B cell (primary cell): ENCODE measurements at regions not wholly inside any gene's neighbourhood (a gene's known extent, or its start where the extent isn't known, plus 50 kb on each side); places are given as distances from the start of the nearest gene placed in this dataset.

ENCODE experiments used
- ATAC-seq: fragments of 200-7000 bp; cut with Tn5 transposase; one replicate; pipeline ENCODE4 v1.10.0; 2021; ENCODE audit warnings: low read depth, mild to moderate bottlenecking, moderate number of reproducible peaks, moderate library complexity
- CTCF ChIA-PET: fragments of 350-600 bp; sonication (Branson Sonifier 250); formaldehyde crosslinking; loops from one replicate; lab custom pipeline; 2021; ENCODE audit warnings: antibody characterized with exemption, inconsistent platforms; lab: Charles Lee
- POLR2A ChIA-PET: fragments of 350-600 bp; sonication (Branson Sonifier 250); formaldehyde crosslinking; loops from one replicate; lab custom pipeline; 2021; ENCODE audit warnings: antibody characterized with exemption; lab: Charles Lee
- DNase-seq: peaks from one replicate; pipeline ENCODE4 v3.0.0; 2013
- H2AFZ ChIP-seq: 2 replicates; pipeline ENCODE4 v1.6.1; 2012; ENCODE audit warnings: mild to moderate bottlenecking, low read depth, low read length; ENCODE audit not compliant: insufficient read depth, poor library complexity, severe bottlenecking
- H3K27ac ChIP-seq, 2 donors: 1 replicate in 1 of 2; 2 replicates in 1 of 2; pipeline ENCODE4 v1.5.1; 2012 to 2013; ENCODE audit warnings: low read length in 2 of 2, mild to moderate bottlenecking in 2 of 2, moderate library complexity in 1 of 2
- H3K27me3 ChIP-seq, 4 experiments: fragments of 200-600 bp in 1 of 4; sonication (generic) in 1 of 4; replicated peaks in 1 of 4; 1 replicate in 2 of 4; 2 replicates in 2 of 4; pipeline versions ENCODE4 v1.6.1 to v1.7.0; 2013 to 2016; ENCODE audit warnings: low read length in 3 of 4, mild to moderate bottlenecking in 2 of 4, mixed read lengths in 1 of 4, moderate library complexity in 1 of 4; ENCODE audit not compliant: insufficient read depth in 4 of 4, control insufficient read depth in 3 of 4; ENCODE audit errors: control extremely low read depth in 1 of 4
- H3K36me3 ChIP-seq, 2 experiments: replicated peaks in 1 of 2; 1 replicate in 1 of 2; 2 replicates in 1 of 2; pipeline versions ENCODE4 v1.6.1 to v1.7.1; 2013; ENCODE audit warnings: low read length in 1 of 2; ENCODE audit not compliant: insufficient read depth in 2 of 2, control insufficient read depth in 1 of 2; ENCODE audit errors: control extremely low read depth in 1 of 2, extremely low read depth in 1 of 2
- H3K4me1 ChIP-seq, 2 donors: fragments of 200-600 bp in 1 of 2; sonication (generic) in 1 of 2; 1 replicate in 1 of 2; 2 replicates in 1 of 2; pipeline versions ENCODE4 v1.5.1 to v1.6.1; 2013 to 2017; ENCODE audit warnings: low read length in 2 of 2; ENCODE audit not compliant: control insufficient read depth in 2 of 2, insufficient read depth in 2 of 2
- H3K4me2 ChIP-seq: replicated peaks from 2 replicates; pipeline ENCODE3; 2012; ENCODE audit warnings: mild to moderate bottlenecking, low read depth, low read length; ENCODE audit not compliant: poor library complexity, severe bottlenecking
- H3K4me3 ChIP-seq, 5 experiments: fragments of 200-600 bp in 1 of 5; sonication (generic) in 1 of 5; 1 replicate in 3 of 5; 2 replicates in 2 of 5; pipeline versions ENCODE4 v1.5.1 to v1.7.0; 2011 to 2016; ENCODE audit warnings: low read length in 4 of 5, mild to moderate bottlenecking in 4 of 5, low read depth in 2 of 5, control low read depth in 1 of 5, moderate library complexity in 1 of 5; ENCODE audit not compliant: insufficient read depth in 1 of 5; ENCODE audit errors: control extremely low read depth in 1 of 5, extremely low read depth in 1 of 5
- H3K79me2 ChIP-seq: fragments of 200-600 bp; sonication (generic); one replicate; pipeline ENCODE4 v1.6.0; 2016; ENCODE audit warnings: low read length; ENCODE audit not compliant: control insufficient read depth, insufficient read depth
- H3K9ac ChIP-seq: fragments of 200-600 bp; sonication (generic); 2 replicates; pipeline ENCODE4 v1.6.1; 2017; ENCODE audit warnings: mild to moderate bottlenecking, low read length, moderate library complexity
- H3K9me3 ChIP-seq, 3 donors: one replicate each; pipeline versions ENCODE4 v1.6.1 to v1.7.1; 2013; ENCODE audit warnings: low read length in 2 of 3; ENCODE audit not compliant: control insufficient read depth in 2 of 3, insufficient read depth in 1 of 3; ENCODE audit errors: control extremely low read depth in 1 of 3
- H4K20me1 ChIP-seq: 2 replicates; pipeline ENCODE4 v1.6.0; 2012; ENCODE audit warnings: mild to moderate bottlenecking, low read length; ENCODE audit not compliant: insufficient read depth, control insufficient read depth, poor library complexity, severe bottlenecking
- H3K27ac Mint-ChIP-seq: one replicate; pipeline ENCODE4 v1.8.0; 2021; ENCODE audit warnings: mixed read lengths
- H3K27me3 Mint-ChIP-seq: one replicate; pipeline ENCODE4 v1.8.0; 2021; ENCODE audit warnings: mixed read lengths
- H3K4me1 Mint-ChIP-seq: one replicate; pipeline ENCODE4 v1.8.0; 2021; ENCODE audit warnings: mixed read lengths
- H3K4me3 Mint-ChIP-seq: one replicate; pipeline ENCODE4 v1.8.0; 2021; ENCODE audit warnings: mixed read lengths
- H3K9me3 Mint-ChIP-seq: one replicate; pipeline ENCODE4 v1.8.0; 2022; ENCODE audit warnings: mixed read lengths; ENCODE audit not compliant: insufficient read depth
- CTCF ChIP-seq: fragments of 200-600 bp; IDR thresholded peaks from one replicate; pipeline ENCODE4 v1.8.0; 2022; ENCODE audit warnings: antibody characterized with exemption, mild to moderate bottlenecking
- EZH2 ChIP-seq: IDR thresholded peaks from 2 replicates; pipeline ENCODE4 v1.6.1; 2012; ENCODE audit warnings: borderline replicate concordance, low read depth, mild to moderate bottlenecking, moderate library complexity, low read length; ENCODE audit not compliant: insufficient read depth, poor library complexity, severe bottlenecking
- WGBS: methylation state at CpG from one replicate; pipeline ENCODE4 v1.1.5; 2013; ENCODE audit warnings: missing lambda C conversion rate; ENCODE audit not compliant: insufficient coverage; 5-methylcytosine and 5-hydroxymethylcytosine counted together
- intact Hi-C: fragments of 100-400 bp; cut with micrococcal nuclease; formaldehyde crosslinking; loops from one replicate; pipeline ENCODE4 v1.10.0; 2022

- H3K9me3 ChIP-seq, result no peaks in the 10 kb centered on the region
- H3K36me3 ChIP-seq, result no peaks in the 10 kb centered on the region
- H3K27ac ChIP-seq, result no peak overlapping the region
- DNase-seq, result no peak
- ATAC-seq, result no peak
- intact Hi-C loops, result no loop called here
- no peaks in the 10 kb centered on the region for H3K4me1 ChIP-seq
- H3K4me1 Mint-ChIP-seq, result no peaks in the 10 kb centered on the region
- H3K4me3 ChIP-seq, result no peak overlapping the region
- H3K79me2 ChIP-seq, result no peaks in the 10 kb centered on the region
- H2AFZ ChIP-seq, result no peak overlapping the region
- H4K20me1 ChIP-seq, result no peaks in the 10 kb centered on the region
- H3K27me3 Mint-ChIP-seq, result peaks cover 18% of the 10 kb centered on the region
- 100% methylated on average over 4 of the region's 4 CpGs for WGBS
- H3K4me3 Mint-ChIP-seq, result no peak overlapping the region
- no peaks in the 10 kb centered on the region for H3K9me3 Mint-ChIP-seq
- no peak for TF ChIP-seq EZH2
- no peak for TF ChIP-seq CTCF
- H3K4me2 ChIP-seq, result no peak overlapping the region
- H3K9ac ChIP-seq, result no peak overlapping the region
- peaks cover 0 to 6% (median 0%) of the 10 kb centered on the region in 4 experiments for H3K27me3 ChIP-seq
- CTCF ChIA-PET, result no interaction called here
- no peak overlapping the region for H3K27ac Mint-ChIP-seq
- POLR2A ChIA-PET, result no interaction called here
These were observed 386.7 kb upstream of the CCDC196 start for GRCh38 chr14:66099451-66099850.

- no peak overlapping the region for H2AFZ ChIP-seq
- peaks cover 0 to 6% (median 0%) of the 10 kb centered on the region in 4 experiments for H3K27me3 ChIP-seq
- H3K9me3 ChIP-seq, result no peaks in the 10 kb centered on the region
- H3K79me2 ChIP-seq, result no peaks in the 10 kb centered on the region
- no peaks in the 10 kb centered on the region for H3K9me3 Mint-ChIP-seq
- no peak overlapping the region for H3K4me2 ChIP-seq
- no CpG with 5 or more reads among the region's 1 CpG for WGBS
- peaks cover 18% of the 10 kb centered on the region for H3K27me3 Mint-ChIP-seq
- TF ChIP-seq EZH2 (no peak), CTCF (no peak)
- no peak overlapping the region for H3K4me3 ChIP-seq
- no peak overlapping the region for H3K4me3 Mint-ChIP-seq
- H3K36me3 ChIP-seq, result no peaks in the 10 kb centered on the region
- ChIA-PET CTCF (no interaction called here), POLR2A (no interaction called here)
- H3K4me1 ChIP-seq, result no peaks in the 10 kb centered on the region
- DNase-seq (no peak), ATAC-seq (no peak)
- intact Hi-C loops, result no loop called here
- no peak overlapping the region for H3K9ac ChIP-seq
- no peak overlapping the region for H3K27ac ChIP-seq
- no peaks in the 10 kb centered on the region for H4K20me1 ChIP-seq
- H3K4me1 Mint-ChIP-seq, result no peaks in the 10 kb centered on the region
- H3K27ac Mint-ChIP-seq, result no peak overlapping the region
These were observed 386.2 kb upstream of the CCDC196 start for GRCh38 chr14:66099931-66100330.
